ENCODE measurements at regions not wholly inside any gene's neighbourhood (a gene's known extent, or its start where the extent isn't known, plus 50 kb on each side); places are given as distances from the start of the nearest gene placed in this dataset.

DNA sequence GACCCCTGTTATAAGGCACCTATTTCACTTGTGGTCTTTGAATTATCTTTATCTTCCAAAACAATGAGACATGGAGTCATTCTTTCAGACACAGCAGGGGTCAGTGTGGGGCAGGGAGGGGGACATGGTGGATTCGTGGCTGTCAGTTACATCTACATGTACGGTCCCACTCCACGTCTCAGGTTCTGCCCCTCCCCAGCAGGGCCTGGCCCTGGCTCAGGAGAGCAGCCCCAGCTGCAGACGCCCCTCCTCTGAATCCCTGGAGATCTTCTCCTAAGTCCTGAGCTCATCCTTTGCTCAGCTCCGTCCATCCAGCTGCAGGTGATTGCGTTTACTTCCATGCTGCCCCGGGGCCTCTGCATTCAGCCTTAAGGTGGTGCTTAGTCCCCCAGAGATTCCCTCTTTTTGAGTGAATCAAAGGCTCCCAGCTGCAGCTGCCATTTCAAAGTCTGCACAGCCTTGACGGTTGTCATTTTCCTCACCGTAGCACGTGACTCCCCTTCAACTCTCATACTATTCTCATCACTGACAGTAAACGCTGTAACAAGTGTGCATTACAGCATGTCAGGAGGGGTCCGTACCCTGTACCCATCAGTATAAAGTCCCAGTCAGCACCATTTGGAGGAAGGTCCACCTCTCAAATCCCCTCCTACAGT is 113.4 kb upstream of the TCERG1L start:
- H3K4me1 ChIP-seq, result no peaks in the 10 kb centered on the region
- H3K27me3 ChIP-seq, result peaks cover 0 to 48% of the 10 kb centered on the region in 2 donors
- intact Hi-C loops (cut with DNase I; ENCODE audit: low total_unique reads), result no loop called here
- H3K36me3 ChIP-seq, result no peaks in the 10 kb centered on the region
- no peak for DNase-seq (ENCODE audit: low spot score in 2 of 2)
- TF ChIP-seq POLR2A (IDR thresholded peaks at IDR 0.05) (no peak), POLR2AphosphoS5 (IDR thresholded peaks at IDR 0.05) (no peak)
- TF ChIP-seq, protein P1, sequence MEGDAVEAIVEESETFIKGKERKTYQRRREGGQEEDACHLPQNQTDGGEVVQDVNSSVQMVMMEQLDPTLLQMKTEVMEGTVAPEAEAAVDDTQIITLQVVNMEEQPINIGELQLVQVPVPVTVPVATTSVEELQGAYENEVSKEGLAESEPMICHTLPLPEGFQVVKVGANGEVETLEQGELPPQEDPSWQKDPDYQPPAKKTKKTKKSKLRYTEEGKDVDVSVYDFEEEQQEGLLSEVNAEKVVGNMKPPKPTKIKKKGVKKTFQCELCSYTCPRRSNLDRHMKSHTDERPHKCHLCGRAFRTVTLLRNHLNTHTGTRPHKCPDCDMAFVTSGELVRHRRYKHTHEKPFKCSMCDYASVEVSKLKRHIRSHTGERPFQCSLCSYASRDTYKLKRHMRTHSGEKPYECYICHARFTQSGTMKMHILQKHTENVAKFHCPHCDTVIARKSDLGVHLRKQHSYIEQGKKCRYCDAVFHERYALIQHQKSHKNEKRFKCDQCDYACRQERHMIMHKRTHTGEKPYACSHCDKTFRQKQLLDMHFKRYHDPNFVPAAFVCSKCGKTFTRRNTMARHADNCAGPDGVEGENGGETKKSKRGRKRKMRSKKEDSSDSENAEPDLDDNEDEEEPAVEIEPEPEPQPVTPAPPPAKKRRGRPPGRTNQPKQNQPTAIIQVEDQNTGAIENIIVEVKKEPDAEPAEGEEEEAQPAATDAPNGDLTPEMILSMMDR (IDR thresholded peaks at IDR 0.05), result no peak
- H3K9me3 ChIP-seq, result no peaks in the 10 kb centered on the region
- H3K4me3 ChIP-seq, result no peak overlapping the region
- H3K27ac ChIP-seq, result no peak overlapping the region

DNA sequence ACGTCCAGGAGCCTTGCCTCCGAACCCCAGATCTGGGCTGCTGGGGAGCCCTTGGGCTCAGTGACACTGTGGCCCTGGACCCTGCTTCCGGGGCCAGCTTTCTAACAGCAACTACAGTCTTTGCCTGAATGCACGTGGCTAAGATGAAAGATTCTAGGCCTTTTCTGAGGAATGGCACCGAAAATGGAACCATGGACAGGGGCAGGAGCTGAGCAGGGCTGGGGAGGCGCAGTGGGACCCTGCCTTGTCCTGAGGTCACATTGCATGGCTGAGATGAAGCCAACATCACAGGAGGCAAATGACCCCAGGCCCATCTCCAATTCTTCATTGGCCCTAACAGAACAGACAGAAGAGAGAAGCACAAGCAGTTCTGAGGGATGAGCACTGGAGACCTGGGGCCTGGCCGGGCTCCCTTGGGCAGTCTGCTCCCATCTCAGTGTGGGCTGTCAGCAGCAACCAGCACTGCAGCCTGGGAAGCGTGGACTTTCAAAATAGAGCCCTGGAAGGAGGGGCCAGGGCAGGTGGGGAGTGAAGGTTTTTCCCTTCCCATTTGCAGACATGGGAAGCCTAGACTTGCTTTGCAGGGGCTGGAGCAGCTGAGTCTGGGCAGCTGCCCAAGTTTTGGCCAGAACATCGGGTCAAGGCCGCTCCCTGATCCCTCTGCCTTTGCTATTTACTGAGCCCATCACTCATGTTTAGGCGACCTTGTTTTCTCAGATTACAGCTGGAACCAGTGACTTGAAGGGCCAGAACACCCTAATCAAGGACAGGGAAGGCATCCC is 114.4 kb upstream of the TCERG1L start:
- Histone ChIP-seq H3K27me3 (peaks cover 0 to 58% of the 10 kb centered on the region in 2 donors), H3K9me3 (no peaks in the 10 kb centered on the region), H3K4me3 (no peak overlapping the region), H3K27ac (no peak overlapping the region), H3K4me1 (no peaks in the 10 kb centered on the region), H3K36me3 (no peaks in the 10 kb centered on the region)
- TF ChIP-seq POLR2AphosphoS5 (IDR thresholded peaks at IDR 0.05) (no peak), POLR2A (IDR thresholded peaks at IDR 0.05) (no peak)
- TF ChIP-seq, protein P1 (IDR thresholded peaks at IDR 0.05), result no peak
- intact Hi-C loops (cut with DNase I; ENCODE audit: low total_unique reads), result no loop called here
- DNase-seq (ENCODE audit: low spot score in 2 of 2), result no peak

DNA sequence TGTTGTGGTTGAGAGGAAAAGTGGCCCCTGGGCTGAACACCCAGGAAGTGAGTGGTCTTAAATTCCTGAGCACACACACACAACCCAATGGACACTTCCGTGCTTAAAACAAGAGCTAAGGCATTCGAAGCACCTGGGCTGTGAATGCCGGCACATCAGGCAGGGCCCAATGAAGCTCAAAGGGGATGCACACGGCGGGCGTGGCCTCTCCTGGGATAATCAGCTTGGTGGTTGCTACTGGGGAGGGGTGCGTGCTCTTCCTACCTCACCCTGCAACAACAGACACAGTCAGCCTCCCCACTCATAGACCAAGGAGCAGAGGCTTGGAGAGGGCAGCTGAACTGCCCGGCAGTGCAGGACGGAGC is 115.0 kb upstream of the TCERG1L start:
- intact Hi-C loops (cut with DNase I; ENCODE audit: low total_unique reads), result no loop called here
- TF ChIP-seq POLR2A (IDR thresholded peaks at IDR 0.05), result no peak
- TF ChIP-seq POLR2AphosphoS5 (IDR thresholded peaks at IDR 0.05), result no peak
- TF ChIP-seq, protein P1 (IDR thresholded peaks at IDR 0.05), result no peak
- Histone ChIP-seq H3K27ac (no peak overlapping the region), H3K4me3 (no peak overlapping the region), H3K4me1 (no peaks in the 10 kb centered on the region), H3K36me3 (no peaks in the 10 kb centered on the region), H3K27me3 (peaks cover 0 to 56% of the 10 kb centered on the region in 2 donors), H3K9me3 (no peaks in the 10 kb centered on the region)
- no peak for DNase-seq (ENCODE audit: low spot score in 2 of 2)

GRCh38 chr10:131427281-131427680 is 115.8 kb upstream of the TCERG1L start:
- peaks cover 0 to 62% of the 10 kb centered on the region in 2 donors for H3K27me3 ChIP-seq
- H3K4me3 ChIP-seq, result no peak overlapping the region
- TF ChIP-seq POLR2AphosphoS5 (IDR thresholded peaks at IDR 0.05) (no peak), POLR2A (IDR thresholded peaks at IDR 0.05) (no peak)
- TF ChIP-seq, protein P1 (IDR thresholded peaks at IDR 0.05), result no peak
- H3K27ac ChIP-seq, result no peak overlapping the region
- no peak for DNase-seq (ENCODE audit: low spot score in 2 of 2)
- intact Hi-C loops (cut with DNase I; ENCODE audit: low total_unique reads), result no loop called here
- no peaks in the 10 kb centered on the region for H3K36me3 ChIP-seq
- no peaks in the 10 kb centered on the region for H3K4me1 ChIP-seq
- H3K9me3 ChIP-seq, result no peaks in the 10 kb centered on the region

- TF ChIP-seq POLR2A (IDR thresholded peaks at IDR 0.05), result no peak
- no peak overlapping the region for H3K4me3 ChIP-seq
- H3K9me3 ChIP-seq, result no peaks in the 10 kb centered on the region
- H3K27me3 ChIP-seq, result peaks cover 0 to 64% of the 10 kb centered on the region in 2 donors
- intact Hi-C loops (cut with DNase I; ENCODE audit: low total_unique reads), result no loop called here
- no peak overlapping the region for H3K27ac ChIP-seq
- no peak for DNase-seq (ENCODE audit: low spot score in 2 of 2)
- no peaks in the 10 kb centered on the region for H3K4me1 ChIP-seq
- H3K36me3 ChIP-seq, result no peaks in the 10 kb centered on the region
Measured at GRCh38 chr10:131427901-131428300, 116.4 kb upstream of the TCERG1L start.
